T-helper 1 cell treated with Interleukin-12 subunit alpha and Interleukin-12 subunit beta and Interleukin-4 antibody, amounts not matched to agents 30 μg/mL and 1 μg/mL, for 36 hours (primary cell): ENCODE measurements at regions not wholly inside any gene's neighbourhood (a gene's known extent, or its start where the extent isn't known, plus 50 kb on each side); places are given as distances from the start of the nearest gene placed in this dataset.

ENCODE experiments used
- H3K27ac Mint-ChIP-seq: one replicate; pipeline ENCODE4 v1.8.0; 2021; ENCODE audit warnings: mild to moderate bottlenecking, mixed read lengths
- H3K27me3 Mint-ChIP-seq: one replicate; pipeline ENCODE4 v1.8.0; 2021; ENCODE audit warnings: low read depth, mixed read lengths
- H3K36me3 Mint-ChIP-seq: one replicate; pipeline ENCODE4 v1.8.0; 2021; ENCODE audit warnings: low read depth, mixed read lengths
- H3K4me1 Mint-ChIP-seq: one replicate; pipeline ENCODE4 v1.8.0; 2021; ENCODE audit warnings: low read depth, mixed read lengths
- H3K4me3 Mint-ChIP-seq: one replicate; pipeline ENCODE4 v1.8.0; 2021; ENCODE audit warnings: mild to moderate bottlenecking, moderate library complexity, mixed read lengths
- H3K9me3 Mint-ChIP-seq: one replicate; pipeline ENCODE4 v1.8.0; 2021; ENCODE audit warnings: mixed read lengths

GRCh38 chr18:44411976-44412375 is 268.7 kb upstream of the SETBP1 start:
- H3K36me3 Mint-ChIP-seq = no peaks in the 10 kb centered on the region
- H3K4me1 Mint-ChIP-seq = no peaks in the 10 kb centered on the region
- H3K27me3 Mint-ChIP-seq = no peaks in the 10 kb centered on the region
- no peak overlapping the region for H3K4me3 Mint-ChIP-seq
- no peaks in the 10 kb centered on the region for H3K9me3 Mint-ChIP-seq
- no peak overlapping the region for H3K27ac Mint-ChIP-seq

- Mint-ChIP-seq H3K4me1 (no peaks in the 10 kb centered on the region), H3K9me3 (peaks cover 17% of the 10 kb centered on the region), H3K4me3 (no peak overlapping the region)
These were observed 256.7 kb upstream of the SETBP1 start for GRCh38 chr18:44423814-44424644.

DNA sequence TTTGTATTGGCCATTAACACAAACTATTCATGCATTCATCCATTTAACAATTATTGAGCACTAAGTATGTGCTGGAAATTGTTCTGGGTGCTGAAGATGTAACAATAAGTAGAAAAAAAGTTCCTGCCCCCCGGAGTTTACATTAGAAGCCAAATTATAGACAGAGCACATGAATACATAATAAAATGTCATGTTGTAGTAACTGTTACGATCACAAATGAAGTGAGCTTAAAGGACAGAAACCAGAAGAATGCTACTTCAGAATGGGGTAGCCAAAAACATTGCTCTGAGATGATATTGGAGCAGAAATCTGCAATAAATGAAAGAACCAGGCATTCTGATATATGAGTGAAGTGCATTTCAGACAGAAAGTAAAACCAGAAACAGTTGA is 256.0 kb upstream of the SETBP1 start:
- no peak overlapping the region for H3K4me3 Mint-ChIP-seq
- no peaks in the 10 kb centered on the region for H3K4me1 Mint-ChIP-seq
- peaks cover 13% of the 10 kb centered on the region for H3K9me3 Mint-ChIP-seq
- H3K36me3 Mint-ChIP-seq = no peaks in the 10 kb centered on the region
- H3K27ac Mint-ChIP-seq = no peak overlapping the region
- no peaks in the 10 kb centered on the region for H3K27me3 Mint-ChIP-seq

More at GRCh38 chr18:44423814-44424644, 256.7 kb upstream of the SETBP1 start:
- Mint-ChIP-seq H3K36me3 (no peaks in the 10 kb centered on the region), H3K27me3 (no peaks in the 10 kb centered on the region), H3K27ac (no peak overlapping the region)

GRCh38 chr18:44425161-44425560 is 255.5 kb upstream of the SETBP1 start:
- Mint-ChIP-seq H3K36me3 (no peaks in the 10 kb centered on the region), H3K4me1 (no peaks in the 10 kb centered on the region), H3K27me3 (no peaks in the 10 kb centered on the region), H3K9me3 (peaks cover 11% of the 10 kb centered on the region), H3K27ac (no peak overlapping the region), H3K4me3 (no peak overlapping the region)

DNA sequence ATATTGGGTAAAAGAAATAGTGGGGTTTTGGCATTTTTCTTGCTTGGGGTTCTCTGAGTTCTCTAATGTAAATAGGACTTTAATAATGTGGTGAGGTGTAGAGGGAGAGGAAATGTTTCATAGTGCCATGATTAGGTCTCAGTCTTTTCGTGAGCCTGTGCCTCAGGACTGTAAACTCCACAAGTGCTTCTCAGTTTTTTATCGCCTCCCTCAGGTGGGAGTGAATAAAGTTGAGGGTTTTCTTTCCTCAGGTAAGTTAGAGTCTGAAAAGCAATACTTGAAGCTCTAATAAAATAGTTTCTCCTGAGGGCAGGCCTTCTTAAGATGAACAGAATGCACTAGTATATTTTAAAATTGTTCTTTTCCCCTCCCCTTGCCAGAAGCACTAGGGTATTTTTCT is 243.1 kb upstream of the SETBP1 start:
- H3K27ac Mint-ChIP-seq = no peak overlapping the region
- no peaks in the 10 kb centered on the region for H3K36me3 Mint-ChIP-seq
- no peaks in the 10 kb centered on the region for H3K4me1 Mint-ChIP-seq
- H3K9me3 Mint-ChIP-seq = peaks cover 5% of the 10 kb centered on the region
- H3K27me3 Mint-ChIP-seq = no peaks in the 10 kb centered on the region
- no peak overlapping the region for H3K4me3 Mint-ChIP-seq

GRCh38 chr18:44450226-44450625 is 230.5 kb upstream of the SETBP1 start:
- no peaks in the 10 kb centered on the region for H3K4me1 Mint-ChIP-seq
- H3K9me3 Mint-ChIP-seq = no peaks in the 10 kb centered on the region
- no peaks in the 10 kb centered on the region for H3K36me3 Mint-ChIP-seq
- H3K27ac Mint-ChIP-seq = no peak overlapping the region
- no peak overlapping the region for H3K4me3 Mint-ChIP-seq
- H3K27me3 Mint-ChIP-seq = no peaks in the 10 kb centered on the region

GRCh38 chr18:44452346-44452745 is 228.3 kb upstream of the SETBP1 start:
- no peaks in the 10 kb centered on the region for H3K4me1 Mint-ChIP-seq
- H3K4me3 Mint-ChIP-seq = no peak overlapping the region
- no peaks in the 10 kb centered on the region for H3K27me3 Mint-ChIP-seq
- no peaks in the 10 kb centered on the region for H3K36me3 Mint-ChIP-seq
- no peak overlapping the region for H3K27ac Mint-ChIP-seq
- H3K9me3 Mint-ChIP-seq = no peaks in the 10 kb centered on the region

DNA sequence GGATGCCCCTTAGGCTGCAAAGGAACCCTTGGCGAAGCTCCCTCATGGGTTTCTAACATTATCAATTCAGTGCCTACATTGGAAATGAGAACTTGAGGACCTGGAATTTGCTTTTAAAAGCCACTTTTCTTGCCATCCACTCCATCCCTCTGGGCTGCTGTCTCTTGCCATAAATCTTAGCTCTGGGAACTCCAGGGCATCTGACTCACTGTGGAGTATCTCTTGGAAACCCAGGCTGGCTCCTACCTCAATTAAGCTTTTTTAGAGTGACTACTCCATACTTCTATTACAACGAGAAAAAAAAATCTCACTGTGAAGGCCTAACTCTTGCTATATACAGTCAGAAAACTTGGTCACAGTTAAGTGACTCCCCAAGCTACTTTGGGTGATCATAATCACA is 227.2 kb upstream of the SETBP1 start:
- H3K4me3 Mint-ChIP-seq = no peak overlapping the region
- H3K4me1 Mint-ChIP-seq = no peaks in the 10 kb centered on the region
- no peaks in the 10 kb centered on the region for H3K9me3 Mint-ChIP-seq
- H3K27ac Mint-ChIP-seq = no peak overlapping the region
- no peaks in the 10 kb centered on the region for H3K27me3 Mint-ChIP-seq
- no peaks in the 10 kb centered on the region for H3K36me3 Mint-ChIP-seq

- Mint-ChIP-seq H3K9me3 (no peaks in the 10 kb centered on the region), H3K27me3 (no peaks in the 10 kb centered on the region), H3K4me1 (no peaks in the 10 kb centered on the region), H3K4me3 (no peak overlapping the region), H3K27ac (no peak overlapping the region), H3K36me3 (no peaks in the 10 kb centered on the region)
These were observed 221.9 kb upstream of the SETBP1 start for GRCh38 chr18:44458777-44459176.

DNA sequence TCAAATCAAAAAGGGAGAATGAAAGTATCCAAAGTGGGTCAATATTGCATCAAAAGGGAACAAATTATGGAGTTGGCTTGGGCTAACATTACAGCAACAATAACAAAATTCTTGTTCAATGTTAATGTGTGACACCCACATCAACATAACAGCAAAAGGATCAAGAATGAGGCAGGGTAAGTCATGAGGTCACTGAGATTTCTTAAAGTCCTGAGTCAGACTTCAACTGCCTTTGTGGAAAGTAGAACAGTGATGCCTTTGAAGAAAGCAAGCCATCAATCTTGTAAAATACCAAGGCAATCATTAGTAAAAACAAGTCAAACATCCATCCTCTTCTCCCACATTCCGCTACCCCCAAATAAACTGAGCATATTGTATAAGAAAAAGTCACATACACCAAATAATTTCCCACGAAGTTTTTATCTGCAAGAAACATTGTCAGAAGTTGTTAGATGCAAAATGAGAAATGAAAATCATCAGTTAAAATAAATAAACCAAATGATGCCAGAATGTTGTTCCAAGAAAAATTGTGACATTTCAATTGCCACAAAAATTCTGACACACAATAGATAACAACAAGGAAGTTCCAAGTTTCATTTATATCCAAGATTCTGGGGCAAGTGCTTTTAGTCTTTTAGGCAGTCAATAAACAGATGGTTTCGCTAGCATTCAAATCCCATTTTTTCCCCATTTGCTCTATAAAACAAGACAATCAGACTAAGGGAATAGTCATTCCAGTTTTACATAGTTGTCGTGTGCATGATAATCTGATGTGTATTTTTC is 216.1 kb upstream of the SETBP1 start:
- H3K4me1 Mint-ChIP-seq = no peaks in the 10 kb centered on the region
- no peaks in the 10 kb centered on the region for H3K9me3 Mint-ChIP-seq
- no peak overlapping the region for H3K27ac Mint-ChIP-seq
- H3K36me3 Mint-ChIP-seq = no peaks in the 10 kb centered on the region
- no peak overlapping the region for H3K4me3 Mint-ChIP-seq
- no peaks in the 10 kb centered on the region for H3K27me3 Mint-ChIP-seq

DNA sequence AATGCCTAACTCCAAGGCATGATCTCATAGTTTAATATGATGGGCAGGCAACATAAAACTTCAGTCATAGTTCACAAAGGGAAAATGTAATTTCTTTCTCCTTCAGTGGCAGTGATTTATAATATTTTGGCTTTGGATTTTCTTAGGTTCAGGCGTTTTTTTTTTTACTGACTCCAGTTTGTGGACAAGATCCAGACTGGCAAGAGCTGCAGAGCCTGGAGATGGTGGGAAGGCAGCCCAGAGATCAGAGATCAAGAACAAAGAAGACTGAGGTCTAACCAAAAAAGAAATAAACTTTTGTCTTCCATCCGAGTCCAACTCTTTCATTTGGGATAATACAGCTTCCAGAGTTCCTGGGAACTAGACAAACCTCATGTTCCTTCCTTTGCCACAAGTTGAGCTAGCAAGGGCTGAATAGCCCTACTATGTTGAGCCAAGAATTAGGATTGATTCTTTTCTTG is 215.3 kb upstream of the SETBP1 start:
- Mint-ChIP-seq H3K9me3 (no peaks in the 10 kb centered on the region), H3K27me3 (no peaks in the 10 kb centered on the region), H3K36me3 (no peaks in the 10 kb centered on the region), H3K4me3 (no peak overlapping the region), H3K27ac (no peak overlapping the region), H3K4me1 (no peaks in the 10 kb centered on the region)

DNA sequence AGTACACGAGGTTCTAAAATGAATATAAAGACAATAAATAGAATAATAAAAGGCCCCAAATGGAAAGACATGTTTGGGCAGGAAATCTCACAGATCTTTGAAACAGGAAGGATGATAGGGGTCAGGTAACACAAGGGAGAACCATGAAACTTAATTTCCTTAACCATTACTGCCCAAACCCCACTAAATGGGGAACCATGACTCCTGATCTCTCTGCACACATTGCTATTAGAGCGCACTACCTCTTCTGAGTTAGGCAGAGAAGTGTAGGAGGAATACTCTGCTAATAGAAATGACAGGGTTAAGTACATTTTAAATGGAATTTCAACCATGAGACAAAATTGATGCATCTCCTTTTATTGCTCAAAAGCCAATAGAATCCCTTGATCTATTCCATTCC is 213.7 kb upstream of the SETBP1 start:
- Mint-ChIP-seq H3K4me1 (no peaks in the 10 kb centered on the region), H3K36me3 (no peaks in the 10 kb centered on the region), H3K9me3 (no peaks in the 10 kb centered on the region), H3K27ac (no peak overlapping the region), H3K27me3 (no peaks in the 10 kb centered on the region), H3K4me3 (no peak overlapping the region)

DNA sequence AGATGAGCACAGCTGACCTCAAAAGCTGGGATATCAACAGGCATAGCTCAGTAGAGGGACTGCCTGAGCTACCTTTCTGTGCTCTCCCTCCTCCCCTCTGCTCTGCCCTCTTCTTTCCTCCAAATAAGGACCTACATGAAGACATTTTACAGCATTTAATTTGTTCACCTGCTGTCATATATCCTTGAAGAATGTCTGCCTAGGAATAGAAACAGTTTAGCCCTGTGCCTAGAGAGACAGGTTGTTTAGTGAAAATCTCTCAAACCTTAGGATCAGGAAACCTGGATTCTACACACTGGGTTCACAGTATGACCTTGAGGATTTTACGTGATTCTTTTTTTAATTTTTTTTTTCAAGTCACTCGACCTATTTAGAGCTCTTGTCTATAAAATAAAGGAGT is 213.0 kb upstream of the SETBP1 start:
- H3K4me3 Mint-ChIP-seq = no peak overlapping the region
- no peak overlapping the region for H3K27ac Mint-ChIP-seq
- H3K4me1 Mint-ChIP-seq = no peaks in the 10 kb centered on the region
- no peaks in the 10 kb centered on the region for H3K27me3 Mint-ChIP-seq
- no peaks in the 10 kb centered on the region for H3K9me3 Mint-ChIP-seq
- H3K36me3 Mint-ChIP-seq = no peaks in the 10 kb centered on the region

DNA sequence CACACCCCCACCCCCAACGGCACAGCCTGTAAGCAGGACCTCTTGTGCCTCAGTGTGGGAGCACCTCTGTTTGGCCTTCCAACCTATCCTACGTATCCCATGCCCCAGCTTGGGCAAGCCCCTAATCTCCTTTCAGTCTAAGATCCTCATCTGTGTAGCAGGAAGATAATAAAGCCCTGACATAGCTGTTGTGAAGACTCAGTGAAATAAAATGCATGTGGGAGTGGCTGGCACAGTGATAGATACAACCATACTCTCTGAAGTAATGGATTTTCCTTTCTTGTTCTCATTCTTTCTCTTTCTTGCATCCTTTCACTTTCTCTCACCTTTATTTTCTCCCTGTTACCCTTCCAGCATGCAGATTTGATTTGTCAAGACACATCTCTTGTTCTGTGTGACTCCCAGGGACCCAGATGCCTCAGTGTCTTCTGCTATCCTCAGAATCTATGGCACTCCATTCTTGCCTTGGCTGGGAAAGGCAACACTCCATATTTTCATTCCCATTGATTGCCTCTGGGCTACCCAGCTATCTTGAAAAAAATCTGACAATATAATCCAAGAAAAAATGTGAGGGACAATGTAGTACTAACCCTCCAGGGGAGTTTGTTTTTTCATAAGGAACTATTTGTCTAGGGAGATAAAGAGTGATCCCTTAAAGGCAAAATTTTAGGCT is 207.2 kb upstream of the SETBP1 start:
- H3K4me1 Mint-ChIP-seq = no peaks in the 10 kb centered on the region
- H3K9me3 Mint-ChIP-seq = peaks cover 6% of the 10 kb centered on the region
- no peaks in the 10 kb centered on the region for H3K36me3 Mint-ChIP-seq
- no peaks in the 10 kb centered on the region for H3K27me3 Mint-ChIP-seq
- H3K4me3 Mint-ChIP-seq = no peak overlapping the region
- no peak overlapping the region for H3K27ac Mint-ChIP-seq

DNA sequence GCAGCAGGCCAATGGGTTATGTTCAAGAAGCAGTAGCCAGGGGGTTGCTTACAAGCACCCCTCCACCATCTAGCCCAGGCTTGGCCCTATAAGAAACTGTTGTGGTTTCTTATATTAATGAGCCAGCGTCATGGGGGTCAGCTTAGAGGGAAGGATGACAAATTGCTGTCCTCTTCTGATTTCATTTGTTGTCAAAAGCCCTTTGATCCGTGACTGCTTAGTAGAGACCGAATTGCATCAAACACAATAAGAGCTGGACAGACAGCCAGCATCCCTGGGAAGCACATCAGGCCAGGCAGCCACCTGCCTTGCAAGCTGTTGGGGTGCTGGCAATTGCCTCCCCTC is 206.6 kb upstream of the SETBP1 start:
- H3K4me3 Mint-ChIP-seq = no peak overlapping the region
- no peaks in the 10 kb centered on the region for H3K4me1 Mint-ChIP-seq
- H3K27ac Mint-ChIP-seq = no peak overlapping the region
- H3K9me3 Mint-ChIP-seq = peaks cover 10% of the 10 kb centered on the region
- H3K36me3 Mint-ChIP-seq = no peaks in the 10 kb centered on the region
- H3K27me3 Mint-ChIP-seq = no peaks in the 10 kb centered on the region
